GM20000 (cell line): ENCODE measurements at regions not wholly inside any gene's neighbourhood (a gene's known extent, or its start where the extent isn't known, plus 50 kb on each side); places are given as distances from the start of the nearest gene placed in this dataset.
"Not testable (repeated sequence)": the region's sequence is repeated elsewhere in the genome, so short reads cannot be mapped to it uniquely, and the experiment has no call there.

ENCODE experiments used
- DNase-seq: peaks from one replicate; pipeline ENCODE4 v3.0.0; 2012; ENCODE audit warnings: low spot score
- TF ChIP-seq, protein P1 (sequence below): IDR thresholded peaks from 2 replicates; pipeline ENCODE4 v1.5.1; 2012; ENCODE audit warnings: mild to moderate bottlenecking, control low read depth; ENCODE audit errors: extremely low read depth, missing control alignments

DNA sequence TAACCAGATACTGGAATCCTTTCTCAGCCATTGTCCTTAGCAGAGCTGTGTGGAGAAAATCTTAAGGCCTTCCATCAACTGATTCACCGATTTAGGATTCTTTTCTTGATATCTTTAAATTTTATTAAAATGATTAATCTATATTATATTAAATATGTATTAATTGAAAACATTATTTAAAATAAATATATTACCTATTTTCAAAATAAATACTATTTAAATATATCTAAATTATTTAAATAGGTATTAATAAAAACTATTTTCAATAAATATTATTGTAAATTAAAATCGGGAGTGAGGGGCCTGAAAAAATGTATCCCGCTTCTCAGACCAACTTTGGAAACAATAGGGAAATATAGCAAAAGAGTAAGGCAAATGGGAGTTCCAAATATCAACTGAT, 94.0 kb upstream of the HPF1 start:
- no peak for DNase-seq
- TF ChIP-seq, protein P1, sequence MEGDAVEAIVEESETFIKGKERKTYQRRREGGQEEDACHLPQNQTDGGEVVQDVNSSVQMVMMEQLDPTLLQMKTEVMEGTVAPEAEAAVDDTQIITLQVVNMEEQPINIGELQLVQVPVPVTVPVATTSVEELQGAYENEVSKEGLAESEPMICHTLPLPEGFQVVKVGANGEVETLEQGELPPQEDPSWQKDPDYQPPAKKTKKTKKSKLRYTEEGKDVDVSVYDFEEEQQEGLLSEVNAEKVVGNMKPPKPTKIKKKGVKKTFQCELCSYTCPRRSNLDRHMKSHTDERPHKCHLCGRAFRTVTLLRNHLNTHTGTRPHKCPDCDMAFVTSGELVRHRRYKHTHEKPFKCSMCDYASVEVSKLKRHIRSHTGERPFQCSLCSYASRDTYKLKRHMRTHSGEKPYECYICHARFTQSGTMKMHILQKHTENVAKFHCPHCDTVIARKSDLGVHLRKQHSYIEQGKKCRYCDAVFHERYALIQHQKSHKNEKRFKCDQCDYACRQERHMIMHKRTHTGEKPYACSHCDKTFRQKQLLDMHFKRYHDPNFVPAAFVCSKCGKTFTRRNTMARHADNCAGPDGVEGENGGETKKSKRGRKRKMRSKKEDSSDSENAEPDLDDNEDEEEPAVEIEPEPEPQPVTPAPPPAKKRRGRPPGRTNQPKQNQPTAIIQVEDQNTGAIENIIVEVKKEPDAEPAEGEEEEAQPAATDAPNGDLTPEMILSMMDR: no peak

DNA sequence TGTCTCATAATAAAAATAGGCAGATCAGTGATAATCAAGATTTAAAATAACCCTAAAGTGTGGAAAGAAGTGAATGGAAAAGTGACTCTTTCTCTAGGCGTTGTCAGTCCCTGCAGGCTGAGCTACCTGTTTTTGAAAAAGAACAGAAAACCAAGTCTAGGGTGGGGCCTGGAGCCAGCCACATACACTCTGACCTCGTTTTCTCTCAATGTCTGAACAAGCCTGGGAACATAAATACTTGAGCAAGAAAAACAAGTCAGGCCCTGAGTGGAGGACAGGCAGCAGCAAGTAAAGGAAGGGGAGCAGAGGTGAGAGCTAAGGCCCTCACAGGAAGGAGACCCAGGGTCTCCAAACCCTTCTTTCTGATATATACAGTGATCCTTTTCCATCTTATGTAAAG, 91.7 kb upstream of the HPF1 start:
- DNase-seq: no peak
- TF ChIP-seq, protein P1: no peak

DNA sequence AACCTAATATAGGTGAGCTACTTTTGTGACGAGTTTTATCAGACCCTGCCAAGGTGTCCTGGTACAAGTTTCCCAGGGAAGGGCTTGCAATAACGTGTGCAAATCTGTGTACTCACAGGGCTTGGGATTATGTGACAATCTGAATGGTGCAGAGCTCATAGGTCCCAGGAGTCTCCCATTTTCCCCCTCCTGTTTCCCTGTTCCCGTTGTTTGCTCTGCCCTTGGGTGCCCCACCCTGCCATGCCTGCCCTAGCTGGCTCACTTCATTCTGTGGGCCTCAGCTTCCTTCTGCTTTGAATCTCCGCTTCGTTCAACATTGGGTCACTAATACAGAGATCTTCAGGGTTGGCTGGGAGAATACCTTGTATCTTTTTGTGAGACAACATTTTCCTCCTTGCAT, 90.3 kb upstream of the HPF1 start:
- no peak for DNase-seq
- TF ChIP-seq, protein P1: no peak

DNA sequence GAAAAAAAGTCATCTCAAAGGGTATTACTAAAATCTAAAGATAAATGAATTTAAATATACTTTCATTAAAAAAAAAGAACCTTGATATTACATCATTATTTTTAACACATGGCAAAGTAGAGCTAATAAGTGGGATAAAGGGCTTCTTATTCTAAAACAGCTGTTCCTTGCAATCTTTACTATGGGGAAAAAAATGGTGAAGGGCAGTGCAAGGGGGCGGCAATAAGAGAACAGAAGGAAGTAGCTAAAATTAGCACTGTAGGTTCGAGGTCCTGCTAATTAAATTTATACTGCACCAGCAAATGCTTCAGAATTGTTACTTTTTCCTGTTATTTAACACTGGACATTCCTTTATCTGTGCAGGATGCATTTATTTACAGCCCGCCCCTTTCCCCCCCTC, 89.4 kb upstream of the HPF1 start:
- TF ChIP-seq, protein P1: no peak
- DNase-seq: no peak

DNA sequence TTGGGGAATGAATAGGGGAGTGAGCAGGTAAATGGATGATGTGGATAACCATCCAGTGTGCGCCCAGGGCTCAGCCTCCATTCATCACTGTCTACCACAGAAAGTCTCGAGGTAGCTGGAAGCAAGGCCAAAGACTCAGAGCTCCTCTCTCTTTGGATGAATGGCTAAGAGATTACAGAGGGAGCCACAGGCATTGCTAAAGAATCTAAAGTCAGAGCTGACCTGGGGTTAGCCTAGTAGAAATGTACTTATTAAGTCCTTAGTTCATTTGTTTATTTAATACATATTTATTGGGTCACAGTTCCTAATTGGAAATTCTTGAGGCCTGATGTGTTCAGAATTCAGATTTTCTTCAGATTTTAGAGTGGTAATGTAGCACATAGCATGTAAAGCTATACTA, 88.7 kb upstream of the HPF1 start:
- TF ChIP-seq, protein P1: no peak
- no peak for DNase-seq

DNA sequence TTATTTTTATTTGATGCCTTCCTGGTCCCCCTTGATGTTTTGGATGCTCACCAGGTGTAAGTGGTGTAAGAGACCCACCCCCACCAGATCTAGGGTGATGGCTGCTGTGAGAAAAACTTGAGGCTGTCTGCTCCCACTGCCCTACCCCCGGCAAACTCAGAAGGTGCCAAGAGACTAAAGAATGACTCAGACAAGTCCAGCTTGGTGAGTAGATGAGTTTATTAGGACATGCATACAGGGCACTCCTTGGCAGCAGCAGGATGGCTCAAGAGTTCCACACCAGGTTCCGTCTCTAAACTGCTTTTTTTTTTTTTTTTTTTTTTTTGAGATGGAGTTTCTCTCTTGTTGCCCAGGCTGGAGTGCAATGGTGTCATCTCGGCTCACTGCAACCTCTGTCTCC, 84.0 kb upstream of the HPF1 start:
- DNase-seq: no peak
- TF ChIP-seq, protein P1: no peak

DNA sequence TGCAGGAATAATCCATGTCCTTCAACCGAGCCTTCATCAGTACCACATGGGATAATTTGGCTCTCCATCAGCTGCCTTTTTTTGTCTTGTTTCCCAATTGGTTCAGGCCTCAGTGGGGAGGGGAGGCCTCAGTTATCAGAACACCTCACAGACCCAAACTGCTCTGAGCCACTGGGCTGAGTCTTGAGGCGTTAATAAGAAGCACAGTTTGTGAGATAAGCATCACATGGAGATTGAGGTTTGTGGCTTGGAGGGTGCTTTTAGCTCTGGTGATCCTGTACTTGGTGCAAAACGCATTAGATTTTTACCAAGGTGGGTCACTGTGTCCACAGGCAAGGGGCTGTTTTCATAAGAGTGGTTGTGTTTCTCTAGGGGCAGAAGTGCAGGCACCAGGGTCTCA, 82.8 kb upstream of the HPF1 start:
- TF ChIP-seq, protein P1: no peak
- DNase-seq: no peak

DNA sequence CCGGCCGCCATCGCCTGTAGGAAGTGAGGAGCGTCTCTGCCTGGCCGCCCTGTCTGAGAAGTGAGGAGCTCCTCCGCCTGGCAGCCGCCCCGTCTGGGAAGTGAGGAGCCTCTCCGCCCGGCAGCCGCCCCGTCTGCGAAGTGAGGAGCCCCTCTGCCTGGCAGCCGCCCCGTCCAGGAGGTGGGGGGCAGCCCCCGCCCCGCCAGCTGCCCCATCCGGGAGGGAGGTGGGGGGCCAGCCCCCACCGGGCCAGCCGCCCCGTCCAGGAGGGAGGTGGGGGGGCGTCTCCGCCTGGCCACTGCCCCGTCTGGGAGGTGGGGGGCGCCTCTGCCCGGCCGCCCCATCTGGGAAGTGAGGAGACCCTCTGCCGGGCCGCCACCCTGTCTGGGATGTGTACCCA, 70.6 kb upstream of the HPF1 start:
- DNase-seq: not testable (repeated sequence)
